ENCODE measurements at regions not wholly inside any gene's neighbourhood (a gene's known extent, or its start where the extent isn't known, plus 50 kb on each side); places are given as distances from the start of the nearest gene placed in this dataset.

DNA sequence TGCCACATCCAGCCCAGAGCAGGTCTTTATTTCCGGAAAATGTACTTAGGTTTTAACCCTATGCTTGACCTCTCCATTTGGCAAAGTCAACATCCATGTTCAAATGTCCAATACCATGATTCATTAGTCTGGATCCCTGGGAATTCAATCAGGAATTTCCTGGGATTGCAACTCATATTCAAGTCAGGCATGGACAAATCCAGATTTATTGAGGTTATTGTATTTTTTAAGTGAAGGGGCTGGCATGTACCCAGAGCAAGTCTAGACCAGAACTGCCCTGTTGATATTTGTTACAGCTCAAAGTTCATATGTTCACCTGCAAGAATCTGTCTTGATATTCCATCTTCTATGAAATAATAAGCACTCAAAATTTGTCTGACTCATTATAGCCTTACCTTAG, 521.1 kb downstream of the ADGRL2 start:
- no peak for DNase-seq (ENCODE audit: low read depth)
- TF ChIP-seq, protein P1, sequence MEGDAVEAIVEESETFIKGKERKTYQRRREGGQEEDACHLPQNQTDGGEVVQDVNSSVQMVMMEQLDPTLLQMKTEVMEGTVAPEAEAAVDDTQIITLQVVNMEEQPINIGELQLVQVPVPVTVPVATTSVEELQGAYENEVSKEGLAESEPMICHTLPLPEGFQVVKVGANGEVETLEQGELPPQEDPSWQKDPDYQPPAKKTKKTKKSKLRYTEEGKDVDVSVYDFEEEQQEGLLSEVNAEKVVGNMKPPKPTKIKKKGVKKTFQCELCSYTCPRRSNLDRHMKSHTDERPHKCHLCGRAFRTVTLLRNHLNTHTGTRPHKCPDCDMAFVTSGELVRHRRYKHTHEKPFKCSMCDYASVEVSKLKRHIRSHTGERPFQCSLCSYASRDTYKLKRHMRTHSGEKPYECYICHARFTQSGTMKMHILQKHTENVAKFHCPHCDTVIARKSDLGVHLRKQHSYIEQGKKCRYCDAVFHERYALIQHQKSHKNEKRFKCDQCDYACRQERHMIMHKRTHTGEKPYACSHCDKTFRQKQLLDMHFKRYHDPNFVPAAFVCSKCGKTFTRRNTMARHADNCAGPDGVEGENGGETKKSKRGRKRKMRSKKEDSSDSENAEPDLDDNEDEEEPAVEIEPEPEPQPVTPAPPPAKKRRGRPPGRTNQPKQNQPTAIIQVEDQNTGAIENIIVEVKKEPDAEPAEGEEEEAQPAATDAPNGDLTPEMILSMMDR (conservative IDR thresholded peaks at IDR 0.05; ENCODE audit: low read depth, low read length) = no peak
- H3K4me3 ChIP-seq (ENCODE audit: low read length) = no peak overlapping the region

DNA sequence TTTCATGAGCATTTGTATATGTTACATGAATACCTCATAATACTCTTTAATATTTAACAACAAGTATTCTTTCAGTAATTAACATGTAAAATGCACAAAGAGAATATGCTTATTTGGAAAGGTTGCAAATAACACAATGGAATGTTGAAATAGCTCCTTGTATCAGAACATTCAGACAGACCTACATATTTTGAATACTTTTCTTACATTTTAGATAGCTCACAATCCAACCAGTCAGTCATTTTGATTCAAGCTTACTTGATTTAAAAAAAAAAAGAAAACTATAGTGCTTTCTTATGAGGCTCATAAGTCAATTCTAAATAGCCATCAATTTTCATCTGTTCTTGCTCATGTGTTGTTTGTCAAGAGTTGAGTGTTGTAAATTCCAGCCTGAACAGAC, 518.8 kb downstream of the ADGRL2 start:
- no peak for DNase-seq (ENCODE audit: low read depth)
- H3K4me3 ChIP-seq (ENCODE audit: low read length) = no peak overlapping the region
- TF ChIP-seq, protein P1 (conservative IDR thresholded peaks at IDR 0.05; ENCODE audit: low read depth, low read length) = no peak

DNA sequence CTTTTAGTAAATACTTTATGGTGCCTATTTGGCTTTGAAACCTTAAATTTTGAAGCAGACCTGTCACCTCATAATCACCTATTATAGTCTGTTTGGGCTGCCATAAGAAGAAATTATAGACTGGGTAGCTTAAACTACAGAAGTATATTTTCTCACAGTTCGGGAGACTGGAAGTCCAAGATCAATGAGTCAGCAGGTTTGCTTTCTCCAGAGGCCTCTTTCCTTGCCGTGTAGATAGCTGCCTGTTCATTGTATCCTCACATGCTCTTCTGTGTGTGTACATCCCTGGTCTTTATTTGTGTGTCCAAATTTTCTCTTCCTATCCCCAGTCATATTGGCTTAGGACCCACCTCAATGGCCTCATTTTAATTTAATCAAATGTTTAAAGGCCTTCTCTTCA, 518.2 kb downstream of the ADGRL2 start:
- TF ChIP-seq, protein P1 (conservative IDR thresholded peaks at IDR 0.05; ENCODE audit: low read depth, low read length) = no peak
- DNase-seq (ENCODE audit: low read depth) = no peak
- H3K4me3 ChIP-seq (ENCODE audit: low read length) = no peak overlapping the region

DNA sequence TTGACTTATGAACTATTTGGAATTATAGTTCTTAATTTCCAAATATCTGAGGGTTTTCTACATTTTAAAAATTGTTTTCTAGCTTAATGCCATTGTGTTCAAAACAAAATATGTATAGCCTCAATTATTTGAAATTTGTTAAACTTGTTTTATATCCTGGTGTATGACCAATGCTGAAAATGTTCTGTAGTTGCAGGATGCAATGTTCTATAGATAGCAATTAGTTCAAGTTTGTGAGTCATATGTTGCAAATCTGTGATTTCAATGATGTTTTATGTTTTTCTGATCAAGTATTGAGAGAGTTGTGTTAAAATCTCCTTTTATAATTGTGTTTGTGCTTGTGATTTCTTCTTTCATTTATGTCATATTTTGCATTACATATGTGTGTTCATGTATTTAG, 517.5 kb downstream of the ADGRL2 start:
- DNase-seq (ENCODE audit: low read depth) = no peak
- H3K4me3 ChIP-seq (ENCODE audit: low read length) = no peak overlapping the region
- TF ChIP-seq, protein P1 (conservative IDR thresholded peaks at IDR 0.05; ENCODE audit: low read depth, low read length) = no peak

DNA sequence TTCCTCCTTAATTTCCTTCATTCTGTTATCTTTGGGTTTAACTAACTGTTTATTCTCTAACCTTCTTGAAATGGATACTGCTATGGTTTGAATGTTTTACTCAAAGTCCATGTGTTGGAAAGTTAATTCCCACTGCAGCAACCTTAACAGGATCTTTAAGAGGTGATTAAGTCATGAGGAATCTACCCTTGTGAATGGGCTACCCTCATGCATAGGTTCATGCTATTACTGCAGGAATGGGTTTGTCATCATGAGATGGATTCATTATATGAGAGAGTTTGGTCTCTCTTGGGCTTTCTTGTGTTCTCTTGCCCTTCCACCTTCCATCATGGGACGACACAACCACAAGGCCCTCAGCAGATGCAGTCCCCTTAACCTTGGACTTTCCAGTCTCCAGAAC, 516.9 kb downstream of the ADGRL2 start:
- no peak overlapping the region for H3K4me3 ChIP-seq (ENCODE audit: low read length)
- TF ChIP-seq, protein P1 (conservative IDR thresholded peaks at IDR 0.05; ENCODE audit: low read depth, low read length) = no peak
- no peak for DNase-seq (ENCODE audit: low read depth)

DNA sequence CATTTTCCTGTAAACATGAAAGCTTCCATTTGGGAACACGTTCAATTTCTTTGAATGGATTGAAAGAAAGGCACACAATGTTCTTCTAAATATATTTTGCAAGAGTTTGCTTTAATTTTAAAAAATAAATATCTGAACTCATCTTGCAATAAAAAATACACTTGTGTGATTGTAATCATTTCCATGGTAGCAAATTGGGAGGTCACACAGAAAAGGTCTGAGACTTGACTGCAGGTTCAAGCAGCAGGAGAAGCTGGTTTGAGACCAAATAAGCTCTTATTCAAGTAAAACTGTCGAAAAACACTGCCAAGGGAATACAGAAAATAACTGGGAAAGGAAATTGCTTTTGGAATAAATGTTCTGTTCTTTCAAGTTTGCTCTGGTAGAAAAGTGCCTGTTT, 498.9 kb downstream of the ADGRL2 start:
- TF ChIP-seq, protein P1 (conservative IDR thresholded peaks at IDR 0.05; ENCODE audit: low read depth, low read length) = no peak
- H3K4me3 ChIP-seq (ENCODE audit: low read length) = no peak overlapping the region
- DNase-seq (ENCODE audit: low read depth) = no peak

DNA sequence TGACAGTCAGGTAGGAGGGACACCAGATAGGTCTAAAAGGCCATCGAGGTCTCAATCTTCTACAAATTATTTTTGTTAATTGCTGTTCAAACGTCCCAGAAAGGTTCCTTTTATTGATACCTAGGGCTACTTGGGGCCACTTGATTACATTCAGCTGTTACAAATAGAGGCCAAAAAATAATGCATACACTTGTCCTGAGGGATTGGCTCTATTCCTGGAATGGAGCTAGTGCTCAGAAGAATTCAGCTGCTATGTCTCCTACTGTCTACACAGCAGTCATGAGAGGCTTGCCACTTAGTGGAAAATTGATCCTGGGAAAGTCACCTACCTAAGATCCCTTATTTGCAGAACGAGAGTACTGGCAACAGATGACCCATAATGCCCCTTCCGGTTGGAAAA, 498.3 kb downstream of the ADGRL2 start:
- no peak overlapping the region for H3K4me3 ChIP-seq (ENCODE audit: low read length)
- TF ChIP-seq, protein P1 (conservative IDR thresholded peaks at IDR 0.05; ENCODE audit: low read depth, low read length) = no peak
- no peak for DNase-seq (ENCODE audit: low read depth)

All from retinal pigment epithelial cell (primary cell).